GM18868 (cell line): ENCODE measurements at regions not wholly inside any gene's neighbourhood (a gene's known extent, or its start where the extent isn't known, plus 50 kb on each side); places are given as distances from the start of the nearest gene placed in this dataset.
"Not testable (repeated sequence)": the region's sequence is repeated elsewhere in the genome, so short reads cannot be mapped to it uniquely, and the experiment has no call there.

Experiments
- ATAC-seq: cut with Tn5 transposase; IDR thresholded peaks from one replicate; pipeline ENCODE4 v1.9.1; 2021; ENCODE audit warnings: mild to moderate bottlenecking, moderate library complexity; ENCODE audit not compliant: unreplicated experiment

DNA sequence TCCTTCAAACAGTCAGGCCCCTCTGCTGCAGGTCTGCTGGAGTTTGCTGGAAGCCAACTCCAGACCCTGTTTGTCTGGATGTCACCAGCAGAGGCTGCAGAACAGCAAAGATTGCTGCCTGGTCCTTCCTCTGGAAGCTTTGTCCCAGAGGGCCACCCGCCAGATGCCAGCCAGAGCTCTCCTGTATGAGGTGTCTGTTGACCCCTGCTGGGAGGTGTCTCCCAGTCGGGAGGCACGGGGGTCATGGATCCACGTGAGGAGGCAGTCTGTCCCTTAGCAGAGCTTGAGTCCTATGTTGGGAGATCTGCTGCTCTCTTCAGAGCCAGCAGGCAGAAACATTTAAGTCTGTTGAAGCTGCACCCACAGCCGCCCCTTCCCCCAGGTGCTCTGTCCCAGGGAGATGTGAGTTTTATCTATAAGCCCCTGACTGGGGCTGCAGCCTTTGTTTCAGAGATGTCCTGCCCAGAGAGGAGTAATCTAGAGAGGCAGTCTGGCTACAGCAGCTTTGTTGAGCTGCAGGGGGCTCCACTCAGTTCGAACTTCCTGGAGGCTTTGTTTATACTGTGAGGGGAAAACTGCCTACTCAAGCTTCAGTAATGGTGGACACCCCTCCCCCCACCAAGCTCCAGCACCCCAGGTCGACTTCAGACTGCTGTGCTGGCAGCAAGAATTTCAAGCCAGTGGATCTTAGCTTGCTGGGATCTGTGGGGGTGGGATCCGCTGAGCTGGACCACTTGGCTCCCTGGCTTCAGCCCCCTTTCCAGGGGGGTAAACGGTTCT lies 72.1 kb downstream of the OGFRL1 start:
- ATAC-seq = not testable (repeated sequence)

GRCh38 chr6:71364889-71365542 lies 76.4 kb downstream of the OGFRL1 start:
- ATAC-seq = no peak

- ATAC-seq = no peak
These were observed 79.1 kb downstream of the OGFRL1 start for GRCh38 chr6:71367756-71368155.

DNA sequence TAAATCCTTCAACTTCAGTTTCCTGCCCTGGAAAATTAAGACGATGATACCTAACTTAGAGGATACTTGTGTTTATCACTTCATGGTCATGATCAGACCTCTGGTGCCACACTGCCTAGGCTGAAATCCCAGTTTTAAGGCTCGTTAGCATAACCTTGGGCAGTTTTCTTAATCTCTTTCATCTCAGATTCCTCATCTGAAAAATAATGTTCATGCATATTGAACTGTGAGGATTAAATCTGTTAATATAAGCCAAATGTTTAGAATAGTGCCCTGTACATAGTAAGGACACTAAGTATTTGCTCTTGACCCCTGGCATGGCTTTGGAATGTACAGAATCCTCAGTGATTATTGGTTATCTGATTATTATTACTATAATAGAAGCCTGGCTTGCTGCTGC lies 79.7 kb downstream of the OGFRL1 start:
- no peak for ATAC-seq

DNA sequence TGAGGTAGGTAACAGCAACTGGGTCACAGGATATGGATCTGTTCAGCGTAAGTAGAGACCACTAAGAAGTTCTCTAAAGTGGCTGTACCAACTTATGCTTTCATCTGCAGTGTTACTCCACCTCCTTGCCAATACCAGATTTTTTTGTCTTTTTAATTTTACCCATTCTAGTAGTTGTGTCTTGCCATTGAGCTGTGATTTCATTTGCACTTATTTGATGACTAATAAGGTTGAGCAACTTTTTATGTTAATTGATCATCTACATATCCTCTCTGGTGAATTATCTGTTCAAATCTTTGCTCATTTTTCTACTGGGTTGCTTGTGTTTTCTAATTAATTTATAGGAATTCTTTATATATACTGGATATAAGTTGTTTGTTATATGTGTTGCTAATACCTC lies 82.9 kb downstream of the OGFRL1 start:
- no peak for ATAC-seq

DNA sequence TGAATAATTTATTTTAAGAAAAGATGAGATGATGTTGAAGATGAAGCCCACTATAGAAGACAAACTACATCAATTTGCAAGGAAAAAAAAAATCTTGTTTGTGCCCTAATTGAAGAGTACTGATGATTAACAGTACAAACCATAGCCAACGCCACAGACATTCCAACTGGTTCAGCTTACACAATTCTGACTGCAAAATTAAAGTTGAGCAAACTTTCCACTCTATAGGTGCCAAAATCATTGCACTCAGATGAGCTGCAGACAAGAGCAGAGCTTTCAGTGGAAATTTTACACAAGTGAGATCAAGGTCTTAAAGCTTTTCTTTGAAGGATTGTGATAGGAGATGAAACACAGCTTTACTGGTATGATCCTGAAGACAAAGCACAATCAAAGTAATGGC lies 85.3 kb downstream of the OGFRL1 start:
- no peak for ATAC-seq

GRCh38 chr6:71375676-71376075 lies 87.1 kb downstream of the OGFRL1 start:
- ATAC-seq = no peak

GRCh38 chr6:71376830-71377229 lies 88.2 kb downstream of the OGFRL1 start:
- ATAC-seq = no peak

DNA sequence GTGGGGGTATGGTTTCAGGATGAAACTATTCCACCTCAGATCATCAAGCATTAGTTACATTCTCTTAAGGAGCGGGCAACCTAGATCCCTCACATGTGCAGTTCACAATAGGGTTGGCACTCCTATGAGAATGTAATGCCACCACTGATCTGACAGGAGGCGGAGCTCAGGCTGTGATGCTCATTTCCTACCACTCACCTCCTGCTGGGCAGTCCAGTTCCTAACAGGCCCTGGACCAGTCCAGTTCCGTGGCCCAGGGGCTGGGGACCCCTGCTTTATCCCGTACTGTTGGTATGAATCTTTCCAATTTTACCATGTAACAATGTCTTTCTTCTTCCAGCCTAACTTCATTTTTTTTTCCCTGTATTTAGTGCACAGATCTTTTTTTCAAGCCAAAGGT lies 94.9 kb downstream of the OGFRL1 start:
- ATAC-seq = no peak

DNA sequence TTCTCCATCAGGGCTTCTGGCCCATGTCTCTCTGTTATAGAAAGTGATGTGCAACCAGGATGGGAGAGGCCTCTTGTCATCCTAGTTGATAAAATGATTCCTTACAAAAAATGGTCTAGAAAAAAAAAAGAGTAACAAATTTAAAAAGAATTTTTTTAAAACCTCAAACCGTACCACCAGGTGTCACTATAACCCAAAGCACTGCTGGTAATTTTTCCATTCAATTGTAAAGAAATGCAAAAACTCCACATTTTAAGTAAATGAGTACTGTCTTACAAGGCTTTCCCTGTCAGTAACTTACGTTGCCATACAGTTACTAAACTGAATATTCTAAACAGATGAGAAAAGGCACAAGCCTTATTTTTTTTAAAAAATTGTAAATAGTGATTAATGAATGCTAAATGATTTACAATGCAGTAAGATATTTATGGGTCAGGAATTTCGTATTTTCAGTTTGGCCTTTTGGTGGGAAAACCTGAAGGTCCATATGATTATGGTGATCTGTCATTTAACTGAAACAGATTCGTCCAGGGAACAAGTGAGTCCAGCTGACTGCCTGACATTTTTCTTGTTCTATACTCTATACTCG lies 95.4 kb downstream of the OGFRL1 start:
- ATAC-seq = no peak

DNA sequence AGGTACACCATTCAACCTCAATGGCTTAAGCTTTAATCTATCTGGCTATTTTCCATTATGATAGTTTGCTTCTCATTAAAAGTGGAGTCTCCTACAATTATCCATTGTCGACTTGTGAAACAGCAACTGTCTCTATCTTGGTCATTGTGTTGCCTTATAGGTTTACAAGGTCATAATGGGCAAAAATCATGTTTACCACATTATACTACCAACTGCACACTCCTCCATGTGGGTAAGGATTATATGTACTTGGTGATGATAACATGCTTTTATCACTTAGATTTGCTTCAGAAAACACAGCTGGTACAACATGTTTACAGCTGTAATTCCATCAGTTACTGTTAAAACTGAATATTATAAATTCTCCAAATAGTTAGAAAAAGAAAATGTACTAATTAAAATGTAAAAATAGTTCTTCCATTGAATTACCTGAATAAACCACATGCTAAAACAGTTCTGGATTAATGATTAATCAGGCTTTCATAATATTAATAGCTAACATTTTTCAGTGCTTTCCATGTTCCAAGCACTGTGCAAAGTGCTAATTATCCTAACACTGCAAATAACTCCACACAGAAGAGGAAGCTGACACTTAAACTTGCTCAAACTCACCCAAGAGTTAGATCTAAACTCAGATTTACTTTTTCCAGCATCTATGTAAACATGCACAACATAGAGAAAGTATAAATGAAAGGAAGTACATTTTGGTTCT lies 96.7 kb downstream of the OGFRL1 start:
- ATAC-seq = no peak

- no peak for ATAC-seq
These were observed 97.6 kb downstream of the OGFRL1 start for GRCh38 chr6:71386215-71386614.

DNA sequence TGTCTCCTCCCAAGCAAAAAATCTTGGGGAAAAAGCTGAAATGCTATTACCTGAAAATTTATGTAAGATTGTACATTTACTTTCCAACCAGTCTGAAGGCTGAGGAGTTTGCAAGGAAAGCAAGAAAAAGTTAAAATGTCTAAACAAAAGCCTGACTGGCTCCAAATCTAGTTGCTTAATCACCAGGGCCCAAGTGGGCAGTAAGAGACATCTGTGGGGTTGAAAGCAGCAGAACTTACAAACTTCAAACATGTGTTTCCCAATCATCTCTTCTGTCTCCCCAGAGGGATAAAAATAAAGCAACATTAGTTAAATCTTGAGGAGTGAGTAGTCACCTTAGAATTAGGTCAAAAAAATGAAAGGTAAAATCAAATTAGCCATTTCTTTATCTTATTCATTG lies 98.6 kb downstream of the OGFRL1 start:
- ATAC-seq = no peak

GRCh38 chr6:71388068-71388744 lies 99.6 kb downstream of the OGFRL1 start:
- peak; percentile 85 for ATAC-seq

GRCh38 chr6:71388856-71389527 lies 100.4 kb downstream of the OGFRL1 start:
- no peak for ATAC-seq

DNA sequence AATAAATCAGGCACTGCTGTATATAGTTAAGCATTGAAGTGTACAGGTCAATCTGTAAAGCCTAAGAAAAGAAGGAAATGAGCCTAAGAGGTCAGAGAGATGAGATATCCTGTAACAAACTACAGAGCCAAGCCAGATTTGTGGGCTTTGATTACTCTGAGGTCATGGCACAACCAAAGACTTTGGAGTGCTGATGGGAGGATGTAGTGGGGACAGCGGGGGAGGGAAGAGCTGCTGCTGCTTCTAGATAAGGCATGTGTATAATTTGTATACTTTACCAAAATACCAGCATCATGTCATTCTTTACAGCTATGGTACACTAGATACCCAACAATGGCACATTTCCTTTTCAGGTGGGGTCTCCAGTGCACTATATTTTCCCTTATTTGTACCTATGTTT lies 102.5 kb downstream of the OGFRL1 start:
- ATAC-seq = no peak

DNA sequence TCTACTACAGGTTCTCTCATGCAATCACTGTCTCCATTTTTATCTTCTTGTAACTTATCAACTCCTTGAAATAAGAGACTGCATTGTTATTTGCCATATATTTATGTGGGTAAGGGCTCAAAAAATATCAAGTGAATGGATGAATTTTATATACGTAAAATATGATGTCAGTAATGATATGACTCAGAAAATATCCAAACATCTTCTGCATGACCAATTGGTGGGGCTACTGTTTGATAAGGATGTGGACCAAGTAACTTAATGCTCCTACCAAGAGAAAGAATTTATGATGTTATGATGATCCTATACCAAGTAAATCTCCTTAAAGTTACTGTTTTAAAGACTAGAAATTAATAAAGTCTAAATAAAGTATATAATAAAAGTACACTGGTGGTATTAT lies 103.7 kb downstream of the OGFRL1 start:
- no peak for ATAC-seq

DNA sequence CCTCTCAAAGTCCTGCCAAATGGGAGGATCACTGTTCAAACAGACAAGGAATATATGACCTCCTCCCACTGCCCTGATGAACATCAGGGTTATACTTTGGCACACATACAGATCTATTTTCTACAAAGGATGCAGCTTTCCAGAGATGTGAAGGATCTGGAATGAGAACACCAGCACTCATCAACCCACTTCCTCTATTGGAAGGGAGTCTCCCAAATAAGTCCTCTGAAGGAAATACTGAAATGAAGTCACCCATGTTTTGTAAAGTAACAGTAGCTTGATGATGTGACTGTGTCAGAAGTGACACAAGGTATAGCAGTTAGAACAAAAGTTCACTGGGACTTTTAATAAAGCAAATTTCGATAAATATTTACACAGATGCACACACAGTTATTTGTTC lies 104.9 kb downstream of the OGFRL1 start:
- no peak for ATAC-seq

- no peak for ATAC-seq
These were observed 105.4 kb downstream of the OGFRL1 start for GRCh38 chr6:71393981-71394432.

GRCh38 chr6:71394926-71395325 lies 106.3 kb downstream of the OGFRL1 start:
- no peak for ATAC-seq
